ENCODE measurements at regions not wholly inside any gene's neighbourhood (a gene's known extent, or its start where the extent isn't known, plus 50 kb on each side); places are given as distances from the start of the nearest gene placed in this dataset.

DNA sequence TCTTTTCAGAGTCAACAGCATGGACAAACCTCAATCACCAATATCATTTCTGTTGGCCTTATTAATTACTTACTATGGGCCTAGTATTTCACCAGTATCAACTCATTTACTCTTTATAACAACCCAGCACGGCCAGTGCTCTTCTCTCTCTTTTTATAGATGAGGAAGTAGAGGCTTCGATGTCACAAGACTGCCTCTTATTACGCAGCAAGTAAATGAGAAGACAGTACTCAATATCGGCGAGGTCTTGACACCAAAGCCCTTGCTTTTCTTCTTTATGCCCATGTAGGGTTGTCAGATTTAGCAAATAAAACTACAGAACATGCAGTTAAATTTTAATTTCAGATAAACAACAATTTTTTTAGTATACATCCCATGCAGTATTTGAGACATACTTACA lies 99.0 kb upstream of the KCNMB2 start:
- TF ChIP-seq, protein P1, sequence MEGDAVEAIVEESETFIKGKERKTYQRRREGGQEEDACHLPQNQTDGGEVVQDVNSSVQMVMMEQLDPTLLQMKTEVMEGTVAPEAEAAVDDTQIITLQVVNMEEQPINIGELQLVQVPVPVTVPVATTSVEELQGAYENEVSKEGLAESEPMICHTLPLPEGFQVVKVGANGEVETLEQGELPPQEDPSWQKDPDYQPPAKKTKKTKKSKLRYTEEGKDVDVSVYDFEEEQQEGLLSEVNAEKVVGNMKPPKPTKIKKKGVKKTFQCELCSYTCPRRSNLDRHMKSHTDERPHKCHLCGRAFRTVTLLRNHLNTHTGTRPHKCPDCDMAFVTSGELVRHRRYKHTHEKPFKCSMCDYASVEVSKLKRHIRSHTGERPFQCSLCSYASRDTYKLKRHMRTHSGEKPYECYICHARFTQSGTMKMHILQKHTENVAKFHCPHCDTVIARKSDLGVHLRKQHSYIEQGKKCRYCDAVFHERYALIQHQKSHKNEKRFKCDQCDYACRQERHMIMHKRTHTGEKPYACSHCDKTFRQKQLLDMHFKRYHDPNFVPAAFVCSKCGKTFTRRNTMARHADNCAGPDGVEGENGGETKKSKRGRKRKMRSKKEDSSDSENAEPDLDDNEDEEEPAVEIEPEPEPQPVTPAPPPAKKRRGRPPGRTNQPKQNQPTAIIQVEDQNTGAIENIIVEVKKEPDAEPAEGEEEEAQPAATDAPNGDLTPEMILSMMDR (IDR thresholded peaks at IDR 0.05; ENCODE audit: low read depth, low read length, poor library complexity, severe bottlenecking): no peak
- TF ChIP-seq EZH2phosphoT487 (IDR thresholded peaks at IDR 0.05; ENCODE audit: borderline replicate concordance, low read length): no peak
